Endothelial cell of umbilical vein (primary cell): ENCODE measurements at regions not wholly inside any gene's neighbourhood (a gene's known extent, or its start where the extent isn't known, plus 50 kb on each side); places are given as distances from the start of the nearest gene placed in this dataset.

Experiments
- EZH2 ChIP-seq: IDR thresholded peaks from 2 replicates; pipeline ENCODE4 v1.6.1; 2012; ENCODE audit warnings: borderline replicate concordance, low read depth, mild to moderate bottlenecking, moderate library complexity, low read length, inconsistent platforms; ENCODE audit not compliant: severe bottlenecking
- POLR2A ChIP-seq: IDR thresholded peaks from 2 replicates; pipeline ENCODE4 v1.6.1; 2012; ENCODE audit warnings: low read depth, mild to moderate bottlenecking, control low read depth, low read length

DNA sequence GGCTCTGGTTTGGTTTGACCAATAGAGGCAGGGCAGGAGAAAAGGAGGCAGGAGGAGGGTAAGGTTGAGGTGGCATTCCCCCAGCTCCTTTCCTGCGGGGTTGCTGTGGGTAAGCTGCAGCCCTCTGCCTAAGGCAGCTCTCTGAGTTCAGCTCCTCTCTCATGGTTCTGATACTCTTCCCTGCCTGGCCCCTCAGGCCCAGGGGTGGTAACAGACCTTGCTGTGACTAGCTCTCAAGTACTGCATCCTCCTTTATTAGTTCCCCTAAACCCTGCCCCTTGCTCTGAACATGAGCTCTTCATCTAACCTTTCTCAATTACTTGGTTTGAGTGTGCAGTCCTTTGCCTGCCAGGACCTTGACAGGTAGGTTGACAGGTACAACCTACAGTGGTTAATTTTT, 205.5 kb downstream of the SLC4A3 start:
- TF ChIP-seq EZH2, result no peak
- no peak for TF ChIP-seq POLR2A
